ENCODE measurements at regions not wholly inside any gene's neighbourhood (a gene's known extent, or its start where the extent isn't known, plus 50 kb on each side); places are given as distances from the start of the nearest gene placed in this dataset.

DNA sequence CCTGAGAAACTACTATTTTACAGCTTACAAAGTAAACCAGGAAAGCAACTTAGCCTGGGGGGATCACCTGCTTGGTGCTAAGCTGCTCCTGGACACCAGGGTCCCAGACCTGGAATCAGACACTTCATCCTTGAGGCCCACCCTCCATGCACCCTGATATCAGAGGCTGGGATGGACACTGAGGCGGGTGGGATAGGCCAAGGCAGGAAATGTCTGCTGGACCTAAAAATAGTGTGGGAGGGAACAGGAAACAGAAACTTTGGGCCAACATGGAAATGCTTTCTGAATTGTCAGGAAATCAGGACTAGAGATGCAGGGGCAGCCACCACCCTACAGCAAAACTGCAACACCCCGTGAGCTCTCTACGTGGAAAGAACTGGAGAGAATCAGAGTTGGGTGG is 101.5 kb upstream of the PODXL start:
- TF ChIP-seq, protein P1, sequence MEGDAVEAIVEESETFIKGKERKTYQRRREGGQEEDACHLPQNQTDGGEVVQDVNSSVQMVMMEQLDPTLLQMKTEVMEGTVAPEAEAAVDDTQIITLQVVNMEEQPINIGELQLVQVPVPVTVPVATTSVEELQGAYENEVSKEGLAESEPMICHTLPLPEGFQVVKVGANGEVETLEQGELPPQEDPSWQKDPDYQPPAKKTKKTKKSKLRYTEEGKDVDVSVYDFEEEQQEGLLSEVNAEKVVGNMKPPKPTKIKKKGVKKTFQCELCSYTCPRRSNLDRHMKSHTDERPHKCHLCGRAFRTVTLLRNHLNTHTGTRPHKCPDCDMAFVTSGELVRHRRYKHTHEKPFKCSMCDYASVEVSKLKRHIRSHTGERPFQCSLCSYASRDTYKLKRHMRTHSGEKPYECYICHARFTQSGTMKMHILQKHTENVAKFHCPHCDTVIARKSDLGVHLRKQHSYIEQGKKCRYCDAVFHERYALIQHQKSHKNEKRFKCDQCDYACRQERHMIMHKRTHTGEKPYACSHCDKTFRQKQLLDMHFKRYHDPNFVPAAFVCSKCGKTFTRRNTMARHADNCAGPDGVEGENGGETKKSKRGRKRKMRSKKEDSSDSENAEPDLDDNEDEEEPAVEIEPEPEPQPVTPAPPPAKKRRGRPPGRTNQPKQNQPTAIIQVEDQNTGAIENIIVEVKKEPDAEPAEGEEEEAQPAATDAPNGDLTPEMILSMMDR (conservative IDR thresholded peaks at IDR 0.05) = no peak
- no peaks in the 10 kb centered on the region for H3K9me3 Mint-ChIP-seq
- peak overlapping the region; percentile 38 for H3K27ac Mint-ChIP-seq (ENCODE audit: unreplicated experiment)
- no peak overlapping the region for H3K4me3 Mint-ChIP-seq
- H3K36me3 Mint-ChIP-seq (ENCODE audit: low read depth) = no peaks in the 10 kb centered on the region
- H3K4me1 Mint-ChIP-seq = no peaks in the 10 kb centered on the region
- DNase-seq (ENCODE audit: low read depth, low spot score) = no peak
- H3K27me3 Mint-ChIP-seq (ENCODE audit: low read depth) = peaks cover 22% of the 10 kb centered on the region

DNA sequence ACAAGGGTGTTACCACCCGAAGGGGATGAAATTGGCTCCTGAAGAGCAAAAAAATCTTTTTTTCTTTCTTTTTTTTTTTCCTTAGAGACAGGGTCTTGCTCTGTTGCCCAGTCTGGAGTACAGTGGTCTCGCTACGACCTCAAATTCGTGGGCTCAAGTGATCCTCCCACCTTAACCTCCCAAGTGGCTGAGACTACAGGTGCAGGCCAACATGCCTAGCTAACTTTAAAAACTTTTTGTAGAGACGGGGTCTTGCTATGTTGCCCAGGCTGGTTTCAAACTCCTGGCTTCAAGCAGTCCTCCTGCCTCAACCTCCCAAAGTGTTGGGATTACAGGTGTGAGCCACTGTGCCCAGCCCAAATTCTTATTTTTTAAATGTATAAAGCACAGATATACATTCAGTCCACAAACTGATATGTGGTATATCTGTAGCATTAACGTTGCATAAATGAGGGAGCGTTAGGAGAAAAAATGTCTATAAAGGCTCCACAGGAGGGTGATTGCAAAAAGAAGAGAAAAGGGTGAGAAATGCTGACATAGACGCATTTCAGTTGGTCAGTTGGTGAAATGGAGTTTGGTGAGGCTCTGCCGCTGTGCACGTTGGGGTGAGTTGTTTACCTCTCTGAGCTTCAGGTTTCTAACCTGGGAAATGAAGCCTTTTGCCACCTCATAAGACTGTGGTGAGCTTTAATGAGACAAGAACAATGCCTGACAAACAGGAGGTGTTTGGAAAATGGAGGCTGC is 100.7 kb upstream of the PODXL start:
- H3K27ac Mint-ChIP-seq (ENCODE audit: unreplicated experiment) = no peak overlapping the region
- no peaks in the 10 kb centered on the region for H3K4me1 Mint-ChIP-seq
- H3K27me3 Mint-ChIP-seq (ENCODE audit: low read depth) = peaks cover 18% of the 10 kb centered on the region
- no peaks in the 10 kb centered on the region for H3K9me3 Mint-ChIP-seq
- no peak overlapping the region for H3K4me3 Mint-ChIP-seq
- TF ChIP-seq, protein P1 (conservative IDR thresholded peaks at IDR 0.05) = no peak
- DNase-seq (ENCODE audit: low read depth, low spot score) = no peak
- no peaks in the 10 kb centered on the region for H3K36me3 Mint-ChIP-seq (ENCODE audit: low read depth)

DNA sequence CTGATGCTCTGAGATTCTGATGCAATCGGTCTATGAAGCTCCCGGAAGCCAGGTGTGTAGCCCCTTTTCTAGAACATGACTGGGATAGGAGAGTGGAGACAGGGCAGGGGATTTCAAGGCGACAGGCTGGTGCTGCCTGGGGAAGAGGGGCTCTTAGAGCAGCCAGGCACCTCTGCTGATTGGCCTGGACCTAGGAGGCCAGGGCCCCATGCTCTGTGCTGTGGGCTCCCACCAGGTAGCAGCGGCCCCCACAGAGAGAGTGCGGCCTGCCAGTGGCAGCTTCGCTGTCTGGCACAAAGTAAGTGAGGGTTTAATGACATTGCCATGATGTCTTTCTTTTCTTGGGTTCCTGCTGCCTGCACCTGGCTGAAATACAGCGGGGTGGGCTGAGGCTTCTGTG is 99.4 kb upstream of the PODXL start:
- H3K9me3 Mint-ChIP-seq = no peaks in the 10 kb centered on the region
- H3K4me1 Mint-ChIP-seq = no peaks in the 10 kb centered on the region
- no peak overlapping the region for H3K27ac Mint-ChIP-seq (ENCODE audit: unreplicated experiment)
- H3K36me3 Mint-ChIP-seq (ENCODE audit: low read depth) = no peaks in the 10 kb centered on the region
- peaks cover 21% of the 10 kb centered on the region for H3K27me3 Mint-ChIP-seq (ENCODE audit: low read depth)
- TF ChIP-seq, protein P1 (conservative IDR thresholded peaks at IDR 0.05) = no peak
- no peak overlapping the region for H3K4me3 Mint-ChIP-seq
- DNase-seq (ENCODE audit: low read depth, low spot score) = no peak

DNA sequence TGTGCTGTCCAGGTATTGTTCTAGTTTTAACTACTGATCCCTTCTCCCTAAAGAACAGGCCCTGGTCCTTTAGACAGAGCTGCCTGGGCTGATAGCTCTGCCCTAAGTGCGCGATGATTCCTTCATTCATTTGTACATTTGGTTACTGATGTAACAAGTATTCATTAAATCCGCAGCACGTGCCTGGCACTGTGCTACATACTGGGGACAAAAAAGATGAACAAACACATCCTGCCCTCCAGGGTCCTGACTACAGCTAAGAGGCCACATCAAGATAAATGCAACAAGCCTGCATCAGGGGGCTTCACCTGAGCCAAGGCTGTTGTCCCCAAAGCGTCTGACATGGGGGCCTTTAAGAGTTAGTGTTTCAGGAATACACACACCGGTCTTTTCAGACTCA is 99.0 kb upstream of the PODXL start:
- H3K27ac Mint-ChIP-seq (ENCODE audit: unreplicated experiment) = no peak overlapping the region
- no peak for DNase-seq (ENCODE audit: low read depth, low spot score)
- H3K4me3 Mint-ChIP-seq = no peak overlapping the region
- H3K36me3 Mint-ChIP-seq (ENCODE audit: low read depth) = no peaks in the 10 kb centered on the region
- no peaks in the 10 kb centered on the region for H3K4me1 Mint-ChIP-seq
- TF ChIP-seq, protein P1 (conservative IDR thresholded peaks at IDR 0.05) = no peak
- H3K27me3 Mint-ChIP-seq (ENCODE audit: low read depth) = peaks cover 22% of the 10 kb centered on the region
- H3K9me3 Mint-ChIP-seq = no peaks in the 10 kb centered on the region

DNA sequence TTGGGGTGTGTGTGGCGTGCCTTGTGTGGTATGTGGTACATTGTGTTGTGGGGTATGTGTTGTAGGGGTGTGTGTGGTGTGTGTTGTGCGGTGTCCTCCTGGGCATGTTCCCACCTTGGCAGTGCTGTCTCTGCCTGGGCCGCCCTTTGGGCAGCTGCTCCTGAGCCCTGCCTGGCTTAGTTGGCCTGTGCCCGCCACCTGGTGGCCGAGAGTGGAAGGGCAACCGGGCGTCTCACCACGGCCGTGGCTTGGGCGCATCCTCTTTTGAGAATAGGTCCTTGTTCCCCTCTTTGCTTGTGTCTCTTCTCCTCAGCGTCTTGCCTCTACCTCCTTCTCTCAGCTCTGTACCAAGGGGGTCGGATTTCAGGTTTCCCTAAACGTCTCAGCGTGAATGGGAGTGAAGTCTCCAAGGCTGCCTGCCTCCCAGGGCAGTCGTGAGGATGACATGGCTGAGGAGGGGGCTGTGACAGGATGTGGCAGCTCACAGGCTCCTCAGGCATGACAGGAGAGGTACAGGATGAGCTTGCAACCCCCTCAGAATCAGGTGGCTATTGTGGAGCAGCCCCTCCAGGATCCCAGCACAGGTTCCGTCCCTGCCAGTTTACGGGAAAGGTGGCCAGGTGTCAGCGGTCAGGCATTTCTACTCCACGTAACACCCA is 98.4 kb upstream of the PODXL start:
- Mint-ChIP-seq H3K27ac (ENCODE audit: unreplicated experiment) (no peak overlapping the region), H3K36me3 (ENCODE audit: low read depth) (no peaks in the 10 kb centered on the region), H3K4me3 (no peak overlapping the region)

More for the DNA sequence above, 98.4 kb upstream of the PODXL start:
- DNase-seq (ENCODE audit: low read depth, low spot score) = peak; percentile 97
- TF ChIP-seq, protein P1 (conservative IDR thresholded peaks at IDR 0.05) = peak; percentile 88
- no peaks in the 10 kb centered on the region for H3K9me3 Mint-ChIP-seq
- peaks cover 22% of the 10 kb centered on the region for H3K27me3 Mint-ChIP-seq (ENCODE audit: low read depth)
- no peaks in the 10 kb centered on the region for H3K4me1 Mint-ChIP-seq

Data from neural crest cell (in vitro differentiated cells).